Stimulated activated CD8-positive, alpha-beta memory T cell treated with anti-CD3 and anti-CD28 coated beads, Interleukin-15, amount 100 ng/mL, for 48 hours (primary cell): ENCODE measurements at regions not wholly inside any gene's neighbourhood (a gene's known extent, or its start where the extent isn't known, plus 50 kb on each side); places are given as distances from the start of the nearest gene placed in this dataset.
"Not testable (repeated sequence)": the region's sequence is repeated elsewhere in the genome, so short reads cannot be mapped to it uniquely, and the experiment has no call there.

Experiments used
- DNase-seq, 2 donors: peaks; one replicate each; pipeline ENCODE4 v3.0.0-alpha.2; 2020; ENCODE audit warnings: low read depth in 2 of 2

DNA sequence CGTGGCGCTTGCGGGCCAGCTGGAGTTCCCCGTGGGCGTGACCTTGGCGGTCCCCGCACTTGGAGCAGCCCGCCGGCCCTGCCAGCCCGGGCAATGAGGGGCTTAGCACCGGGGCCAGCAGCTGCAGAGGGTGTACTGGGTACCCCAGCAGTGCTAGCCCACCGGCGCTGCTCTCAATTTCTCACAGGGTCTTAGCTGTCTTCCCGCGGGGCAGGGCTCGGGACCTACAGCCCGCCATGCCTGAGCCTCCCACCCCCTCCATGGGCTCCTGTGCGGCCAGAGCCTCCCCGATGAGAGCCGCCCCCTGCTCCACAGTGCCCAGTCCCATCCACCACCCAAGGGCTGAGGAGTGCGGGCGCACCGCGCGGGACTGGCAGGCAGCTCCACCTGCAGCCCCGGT, 94.0 kb upstream of the NIPBL start:
- not testable (repeated sequence) for DNase-seq

DNA sequence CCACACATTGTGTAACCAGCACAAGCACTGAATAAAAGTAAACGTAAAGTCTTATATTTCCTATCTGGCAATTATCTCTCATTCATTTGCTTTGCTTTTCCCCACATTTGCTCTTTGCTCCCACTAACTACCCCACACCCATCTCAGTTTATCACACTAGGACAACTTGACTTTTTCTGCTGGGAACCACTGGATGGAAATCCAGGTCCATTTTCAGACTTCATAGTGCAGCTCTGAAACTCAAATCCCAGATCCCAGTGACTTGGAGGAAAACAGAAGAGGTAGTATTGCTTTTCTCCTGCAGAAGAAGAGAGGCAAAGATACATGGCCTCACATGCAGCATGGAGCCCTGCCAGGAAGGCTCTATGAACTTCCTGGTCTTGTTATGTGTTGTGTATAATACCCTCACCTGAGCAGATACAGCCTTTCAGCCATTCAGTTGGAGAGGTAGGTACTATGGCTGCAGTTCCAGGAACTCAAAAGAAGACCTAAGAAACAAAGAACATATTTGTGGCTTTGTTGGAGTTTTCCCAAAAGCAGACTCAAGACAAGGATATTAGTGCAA, 90.0 kb upstream of the NIPBL start:
- DNase-seq = no peak

GRCh38 chr5:36787365-36788093, 89.0 kb upstream of the NIPBL start:
- no peak for DNase-seq

GRCh38 chr5:36790847-36791246, 85.7 kb upstream of the NIPBL start:
- DNase-seq = no peak

GRCh38 chr5:36792560-36793180, 83.9 kb upstream of the NIPBL start:
- DNase-seq = no peak

GRCh38 chr5:36795366-36795765, 81.2 kb upstream of the NIPBL start:
- DNase-seq = no peak

DNA sequence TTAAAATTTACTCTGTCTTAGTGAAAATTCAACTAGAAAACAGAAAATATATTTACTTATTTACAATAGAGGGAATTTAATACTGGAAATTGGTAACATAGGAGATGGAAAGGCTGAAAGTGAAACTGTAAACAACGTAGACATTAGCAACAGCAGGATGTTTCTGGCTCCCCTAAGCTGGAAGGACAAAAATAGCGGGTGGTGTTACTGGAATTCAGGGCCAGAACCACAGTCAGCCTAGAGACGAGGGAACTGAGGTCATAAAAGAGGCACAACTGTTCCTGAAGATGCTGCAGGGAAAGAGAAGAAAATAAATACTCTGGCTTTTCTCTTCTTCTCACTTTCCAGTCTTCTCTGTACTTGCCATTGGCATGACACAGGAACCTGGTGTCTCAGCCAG, 80.4 kb upstream of the NIPBL start:
- no peak for DNase-seq

GRCh38 chr5:36801523-36801922, 75.0 kb upstream of the NIPBL start:
- no peak for DNase-seq

DNA sequence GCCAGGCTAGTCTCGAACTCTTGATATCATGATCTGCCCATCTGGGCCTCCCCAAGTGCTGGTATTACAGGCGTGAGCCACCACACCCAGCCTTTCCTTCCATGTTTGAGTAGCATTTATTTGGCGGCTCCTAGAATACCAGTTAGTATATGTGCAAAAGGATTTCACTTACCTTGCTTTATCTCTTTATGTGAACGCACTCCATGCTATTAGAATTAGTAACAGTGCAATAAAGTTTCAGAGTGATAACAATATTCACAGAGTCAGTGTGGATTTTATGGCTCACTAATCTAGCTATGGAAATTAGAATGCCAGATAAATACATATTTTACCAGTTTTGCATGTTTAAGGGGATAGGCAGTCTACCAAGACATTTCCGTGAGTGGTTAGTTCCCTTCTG, 74.4 kb upstream of the NIPBL start:
- no peak for DNase-seq

DNA sequence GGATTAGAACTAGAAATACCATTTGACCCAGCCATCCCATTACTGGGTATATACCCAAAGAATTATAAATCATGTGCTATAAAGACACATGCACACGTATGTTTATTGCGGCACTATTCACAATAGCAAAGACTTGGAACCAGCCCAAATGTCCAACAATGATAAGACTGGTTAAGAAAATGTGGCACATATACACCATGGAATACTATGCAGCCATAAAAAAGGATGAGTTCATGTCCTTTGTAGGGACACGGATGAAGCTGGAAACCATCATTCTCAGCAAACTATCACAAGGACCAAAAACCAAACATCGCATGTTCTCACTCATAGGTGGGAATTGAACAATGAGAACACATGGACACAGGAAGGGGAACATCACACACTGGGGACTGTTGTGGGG, 63.3 kb upstream of the NIPBL start:
- not testable (repeated sequence) for DNase-seq

DNA sequence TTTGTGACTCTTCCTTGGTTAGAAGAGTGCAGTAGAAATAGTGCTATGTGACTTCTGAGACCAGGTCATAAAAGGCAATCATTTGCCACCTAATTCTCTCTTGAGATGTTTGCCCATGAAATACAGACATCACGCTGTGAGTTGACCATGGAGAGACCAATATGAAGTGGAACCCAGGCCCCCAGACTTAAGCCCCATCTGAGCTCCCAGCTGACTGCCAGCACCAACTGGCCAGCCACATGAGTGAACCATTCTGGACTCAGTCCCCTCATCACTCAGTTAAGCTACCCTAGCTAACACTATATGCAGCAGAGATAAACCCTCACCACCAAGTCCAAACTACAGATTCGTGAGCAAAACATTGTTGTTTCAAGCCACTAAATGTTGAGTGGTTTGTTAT, 60.7 kb upstream of the NIPBL start:
- DNase-seq = no peak

- DNase-seq = no peak
Observed at GRCh38 chr5:36820900-36821299, 55.7 kb upstream of the NIPBL start.

GRCh38 chr5:36826694-36827093, 49.9 kb upstream of the NIPBL start:
- no peak for DNase-seq
